ENCODE measurements at regions not wholly inside any gene's neighbourhood (a gene's known extent, or its start where the extent isn't known, plus 50 kb on each side); places are given as distances from the start of the nearest gene placed in this dataset.
A peak's percentile ranks its signal among the peaks of the same experiment; 100 is the strongest.
"Not testable (repeated sequence)": the region's sequence is repeated elsewhere in the genome, so short reads cannot be mapped to it uniquely, and the experiment has no call there.

GRCh38 chr1:222385262-222385661 is 162.6 kb downstream of the HHIPL2 start:
- no peak for TF ChIP-seq CTCF (conservative IDR thresholded peaks at IDR 0.05; ENCODE audit: control insufficient read depth, insufficient read depth, low read depth, low read length)
- no peak overlapping the region for H3K4me3 ChIP-seq (ENCODE audit: control insufficient read depth, low read depth, low read length)
- DNase-seq (ENCODE audit: low read depth): no peak

GRCh38 chr1:222384531-222384930 is 163.4 kb downstream of the HHIPL2 start:
- no peak for TF ChIP-seq CTCF (conservative IDR thresholded peaks at IDR 0.05; ENCODE audit: control insufficient read depth, insufficient read depth, low read depth, low read length)
- DNase-seq (ENCODE audit: low read depth): no peak
- H3K4me3 ChIP-seq (ENCODE audit: control insufficient read depth, low read depth, low read length): no peak overlapping the region

GRCh38 chr1:222382171-222382570 is 165.7 kb downstream of the HHIPL2 start:
- no peak overlapping the region for H3K4me3 ChIP-seq (ENCODE audit: control insufficient read depth, low read depth, low read length)
- no peak for DNase-seq (ENCODE audit: low read depth)
- TF ChIP-seq CTCF (conservative IDR thresholded peaks at IDR 0.05; ENCODE audit: control insufficient read depth, insufficient read depth, low read depth, low read length): no peak

GRCh38 chr1:222377428-222378088 is 170.3 kb downstream of the HHIPL2 start:
- no peak for DNase-seq (ENCODE audit: low read depth)
- TF ChIP-seq CTCF (conservative IDR thresholded peaks at IDR 0.05; ENCODE audit: control insufficient read depth, insufficient read depth, low read depth, low read length): no peak

GRCh38 chr1:222376791-222377190 is 171.1 kb downstream of the HHIPL2 start:
- peak; percentile 32 for DNase-seq (ENCODE audit: low read depth)
- H3K4me3 ChIP-seq (ENCODE audit: control insufficient read depth, low read depth, low read length): not testable (repeated sequence)

More at GRCh38 chr1:222377428-222378088, 170.3 kb downstream of the HHIPL2 start:
- no peak overlapping the region for H3K4me3 ChIP-seq (ENCODE audit: control insufficient read depth, low read depth, low read length)

- DNase-seq (ENCODE audit: low read depth): no peak
- H3K4me3 ChIP-seq (ENCODE audit: control insufficient read depth, low read depth, low read length): no peak overlapping the region
- TF ChIP-seq CTCF (conservative IDR thresholded peaks at IDR 0.05; ENCODE audit: control insufficient read depth, insufficient read depth, low read depth, low read length): no peak
These were observed 172.2 kb downstream of the HHIPL2 start for GRCh38 chr1:222375701-222376100.

- DNase-seq (ENCODE audit: low read depth): no peak
- no peak for TF ChIP-seq CTCF (conservative IDR thresholded peaks at IDR 0.05; ENCODE audit: control insufficient read depth, insufficient read depth, low read depth, low read length)
- no peak overlapping the region for H3K4me3 ChIP-seq (ENCODE audit: control insufficient read depth, low read depth, low read length)
These were observed 173.9 kb downstream of the HHIPL2 start for GRCh38 chr1:222373831-222374602.

Measured in fibroblast of mammary gland (primary cell).